Fibroblast of skin of right quadriceps (primary cell): ENCODE measurements at regions not wholly inside any gene's neighbourhood (a gene's known extent, or its start where the extent isn't known, plus 50 kb on each side); places are given as distances from the start of the nearest gene placed in this dataset.
"Not testable (repeated sequence)": the region's sequence is repeated elsewhere in the genome, so short reads cannot be mapped to it uniquely, and the experiment has no call there.

Experiments
- DNase-seq: peaks from one replicate; pipeline ENCODE4 v3.0.0-alpha.2; 2013

DNA sequence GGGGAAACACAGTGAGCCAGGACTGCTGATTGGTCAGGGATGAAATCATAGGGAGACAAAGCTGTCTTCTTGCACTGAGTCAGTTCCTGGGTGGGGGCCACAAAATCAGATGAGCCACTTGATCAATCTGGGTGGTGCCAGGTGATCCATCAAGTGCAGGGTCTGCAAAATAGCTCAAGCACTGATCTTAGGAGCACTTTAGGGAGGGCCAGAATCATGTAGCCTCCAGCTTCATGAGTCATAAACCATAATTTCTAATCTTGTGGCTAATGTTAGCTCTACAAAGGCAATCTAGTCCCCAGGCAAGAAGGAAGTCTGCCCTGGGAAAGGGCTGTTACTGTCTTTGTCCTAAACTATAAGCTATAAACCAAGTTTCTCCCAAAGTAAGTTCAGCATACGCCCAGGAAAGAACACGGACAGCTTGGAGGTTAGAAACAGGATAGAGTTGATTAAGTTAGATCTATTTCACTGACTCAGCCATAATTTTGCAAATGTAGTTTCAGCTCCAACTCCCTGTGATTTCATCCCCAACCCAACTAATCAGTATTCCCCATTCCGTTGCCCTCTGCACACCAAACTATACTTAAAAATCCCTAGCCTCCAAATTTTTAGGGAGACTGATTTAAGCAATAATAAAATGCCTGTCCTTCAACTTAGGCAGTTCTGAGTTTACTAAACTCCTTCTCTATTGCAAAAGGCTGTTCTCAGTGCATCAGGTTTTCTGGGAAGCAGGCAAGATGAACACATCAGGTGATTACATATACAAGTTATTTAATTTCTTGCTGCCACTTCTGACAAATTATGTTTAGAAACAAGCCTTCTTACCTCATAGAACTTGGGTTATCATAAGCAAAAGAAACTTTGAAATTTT is 226.9 kb upstream of the SPOPL start:
- DNase-seq: peak; percentile 40

DNA sequence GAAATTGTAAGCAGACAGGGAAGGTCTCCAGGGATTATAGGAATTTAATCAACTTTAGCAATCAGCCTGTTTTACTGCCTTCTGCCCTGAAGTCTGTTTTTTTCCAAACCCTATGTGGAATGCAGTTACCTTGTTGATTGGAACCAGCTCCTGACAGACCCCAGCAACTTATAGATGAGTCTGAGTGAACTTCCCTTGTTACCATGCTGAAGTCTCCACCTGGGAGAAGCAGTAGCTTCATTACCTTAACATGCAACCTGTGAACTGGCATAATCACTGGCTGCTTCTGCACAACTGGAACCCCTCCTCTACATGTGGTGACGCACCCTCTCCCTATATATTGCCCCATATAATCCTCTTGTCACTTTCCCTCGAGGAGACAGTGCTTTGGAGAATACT is 226.3 kb upstream of the SPOPL start:
- no peak for DNase-seq

DNA sequence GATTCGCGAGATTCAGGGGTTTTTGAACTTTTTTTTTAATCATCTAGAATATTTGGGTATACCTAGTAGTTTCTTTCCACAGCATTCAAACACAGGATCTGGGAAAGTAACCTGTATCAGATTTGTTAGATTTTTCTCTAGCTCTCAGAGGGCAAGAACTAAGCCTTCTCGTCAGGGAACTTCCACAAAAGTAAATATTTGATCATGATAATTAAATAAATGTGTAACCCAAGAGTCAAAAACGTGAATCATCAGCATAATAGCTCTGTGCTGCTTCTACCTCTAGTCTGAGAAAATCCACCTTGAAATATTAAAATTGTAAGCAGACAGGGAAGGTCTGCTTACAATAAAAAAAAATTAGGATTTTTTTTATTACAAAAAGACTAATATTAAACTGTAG is 225.7 kb upstream of the SPOPL start:
- DNase-seq: peak; percentile 63

DNA sequence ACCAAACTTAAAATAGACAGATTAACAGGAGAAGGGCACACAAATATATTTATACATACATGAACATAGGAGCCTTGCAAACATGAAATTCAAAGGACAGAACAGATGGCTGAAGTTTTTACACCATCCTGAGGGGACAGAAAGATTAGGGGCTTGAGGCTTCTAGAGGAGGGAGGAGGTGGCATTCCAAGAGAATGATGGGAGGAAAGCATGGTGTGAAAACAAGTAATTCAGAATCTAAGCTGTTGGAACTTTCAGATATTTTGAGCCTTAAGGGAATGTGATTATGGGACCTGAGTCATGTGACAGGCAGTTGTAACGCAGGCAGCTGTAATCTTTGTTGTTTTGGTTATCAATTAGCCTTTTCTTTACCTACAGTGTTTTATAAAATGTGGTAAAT is 225.2 kb upstream of the SPOPL start:
- no peak for DNase-seq

DNA sequence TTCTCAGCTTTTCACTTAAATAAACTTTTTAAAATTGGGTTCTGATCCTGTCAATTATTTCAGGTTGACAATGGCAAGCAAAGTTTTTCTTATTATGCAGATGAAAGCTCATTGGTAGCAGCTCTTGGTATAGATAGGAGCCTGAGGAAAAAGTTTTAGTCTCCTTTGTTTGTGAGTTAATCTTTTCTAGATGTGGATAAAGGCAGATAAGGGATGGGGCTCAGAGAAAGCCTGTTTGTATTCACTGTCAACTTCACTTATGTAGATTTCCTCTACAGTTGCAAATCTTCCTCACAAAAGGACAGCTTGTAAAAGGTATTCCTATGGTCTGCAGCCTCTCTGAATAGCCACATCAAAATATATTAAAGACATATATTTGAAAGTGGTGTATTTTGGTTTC is 224.5 kb upstream of the SPOPL start:
- no peak for DNase-seq

DNA sequence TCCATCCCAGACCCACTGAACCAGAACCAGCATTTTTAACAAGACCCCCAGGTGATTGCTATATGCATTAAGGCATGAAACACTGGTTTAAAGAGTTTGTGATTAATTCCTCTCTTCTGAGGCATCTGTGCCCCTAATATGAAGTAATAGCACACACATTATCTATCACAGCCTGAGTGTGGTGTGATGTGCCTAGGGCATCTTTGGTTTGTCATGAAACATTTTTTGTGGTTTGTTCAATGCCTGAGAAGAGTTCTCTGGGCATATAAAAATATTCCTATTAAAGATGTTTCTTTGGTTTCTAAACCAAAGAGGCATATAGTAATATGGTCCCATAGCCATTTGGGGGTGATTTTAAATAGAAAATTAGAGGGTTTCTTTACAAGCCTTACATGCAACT is 221.7 kb upstream of the SPOPL start:
- no peak for DNase-seq

DNA sequence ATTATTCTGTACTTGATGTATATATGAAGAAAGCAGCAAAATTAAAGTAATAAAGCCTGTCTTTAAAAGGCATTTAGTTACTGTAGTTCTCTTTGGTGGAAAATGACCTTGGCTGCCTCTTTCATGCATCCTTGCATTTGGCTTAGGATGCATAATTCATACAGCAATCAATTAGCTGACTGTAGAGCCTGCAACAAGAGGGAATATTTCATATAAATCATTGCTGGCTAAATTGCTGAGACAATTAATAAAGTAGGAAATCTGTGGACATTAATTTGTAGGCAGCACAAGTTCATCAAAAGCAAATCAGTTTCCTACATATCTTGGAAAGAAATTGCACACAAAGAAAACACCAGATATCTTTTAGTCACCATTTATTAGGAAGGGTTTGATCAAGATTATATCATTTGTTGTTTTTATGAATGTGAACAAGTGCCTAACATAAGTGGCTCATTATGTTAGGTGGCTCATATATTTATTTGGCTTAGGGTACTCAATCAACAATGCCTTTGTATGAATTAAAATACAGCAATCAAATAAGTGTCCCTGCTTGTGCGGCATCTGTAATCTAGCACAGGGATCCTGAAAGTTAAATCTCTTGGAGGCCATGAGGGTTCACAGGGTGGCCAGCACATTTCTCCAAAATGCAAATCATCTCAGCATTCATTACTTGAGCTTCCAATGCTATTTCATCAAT is 220.4 kb upstream of the SPOPL start:
- DNase-seq: no peak

DNA sequence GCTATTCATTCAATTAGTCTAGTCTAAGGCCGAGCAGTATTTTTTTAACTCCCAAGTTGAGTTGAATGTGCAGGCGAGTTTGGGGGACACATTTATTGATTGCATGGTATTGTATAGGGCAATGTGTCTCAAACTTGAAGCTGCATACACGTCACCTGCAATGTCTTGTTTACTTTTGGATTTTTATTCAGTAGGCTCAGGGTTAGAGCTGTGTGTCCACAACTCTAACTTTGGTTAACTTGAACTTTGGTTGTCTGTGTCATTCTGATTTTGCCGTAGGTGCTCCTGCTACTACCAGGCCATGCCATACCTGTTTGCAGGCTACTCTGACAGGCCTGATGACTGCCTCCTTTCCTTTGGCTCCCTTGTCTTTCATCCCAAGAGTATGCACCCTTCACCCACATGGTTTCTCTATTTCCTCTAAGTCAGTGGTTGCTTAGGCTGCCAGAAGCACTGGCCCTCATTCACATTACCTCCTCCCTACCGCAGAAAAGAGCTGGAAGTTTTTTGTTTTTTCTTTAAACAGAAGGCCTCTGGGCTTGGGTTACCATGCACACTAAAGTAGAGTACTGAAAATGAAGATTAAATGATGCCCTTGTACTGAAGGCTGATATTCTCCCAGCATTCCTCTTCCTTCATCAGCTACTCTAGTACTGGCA is 219.4 kb upstream of the SPOPL start:
- DNase-seq: no peak

DNA sequence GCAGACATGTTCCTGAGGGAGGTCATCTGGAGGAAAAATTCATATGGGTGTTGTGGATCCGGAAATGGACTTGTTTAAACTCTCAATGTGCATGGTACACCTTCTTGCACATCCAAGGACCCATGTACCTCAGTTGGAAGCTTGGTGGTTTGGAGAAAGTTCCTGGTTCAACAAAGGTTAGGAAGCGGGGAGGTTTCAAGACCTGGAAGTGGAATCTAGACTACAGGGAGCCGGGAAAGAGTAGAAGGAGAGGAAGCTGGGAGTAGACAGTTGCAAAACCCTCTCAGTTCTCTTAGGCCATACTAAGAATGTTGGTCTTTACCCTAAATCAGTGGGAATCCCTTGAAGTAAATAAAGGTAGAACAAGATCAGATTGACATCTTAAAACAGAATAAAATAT is 209.8 kb upstream of the SPOPL start:
- DNase-seq: no peak

DNA sequence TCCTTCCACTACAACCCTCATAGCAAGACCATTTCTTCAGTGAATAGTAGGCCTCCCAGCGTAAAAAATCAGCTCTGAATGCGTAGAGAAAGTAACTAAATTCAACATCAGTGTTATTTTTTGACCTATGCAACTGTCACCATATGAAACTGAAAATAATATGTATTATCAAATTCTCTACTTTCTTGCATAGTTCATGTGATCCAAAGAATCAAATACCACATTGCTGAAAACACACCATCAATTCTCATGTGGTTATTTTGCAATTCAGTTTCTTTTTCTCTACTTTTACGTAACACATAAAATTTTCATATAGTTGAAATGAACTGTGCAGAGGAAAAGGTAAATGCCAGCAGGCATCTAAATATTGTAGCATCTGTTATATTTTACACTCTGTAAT is 208.5 kb upstream of the SPOPL start:
- DNase-seq: no peak

DNA sequence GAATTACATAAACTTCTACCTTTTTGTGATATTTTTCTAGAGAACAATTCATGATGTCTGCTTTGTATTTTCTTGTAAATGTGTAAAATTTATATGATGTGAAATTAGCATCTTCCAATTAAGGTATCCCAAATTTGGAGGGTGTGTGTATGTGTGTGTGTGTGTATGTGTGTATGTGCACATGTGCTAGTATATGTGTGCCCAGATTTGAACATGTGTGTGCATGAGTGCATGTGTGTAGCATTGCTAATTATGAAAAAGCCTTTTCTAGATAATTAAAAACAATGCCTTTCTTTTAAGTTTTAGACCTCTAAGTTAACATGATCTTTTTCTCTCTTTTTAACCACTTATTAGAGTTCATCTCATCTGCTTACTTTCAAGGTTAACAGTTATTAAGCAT is 208.0 kb upstream of the SPOPL start:
- DNase-seq: no peak

DNA sequence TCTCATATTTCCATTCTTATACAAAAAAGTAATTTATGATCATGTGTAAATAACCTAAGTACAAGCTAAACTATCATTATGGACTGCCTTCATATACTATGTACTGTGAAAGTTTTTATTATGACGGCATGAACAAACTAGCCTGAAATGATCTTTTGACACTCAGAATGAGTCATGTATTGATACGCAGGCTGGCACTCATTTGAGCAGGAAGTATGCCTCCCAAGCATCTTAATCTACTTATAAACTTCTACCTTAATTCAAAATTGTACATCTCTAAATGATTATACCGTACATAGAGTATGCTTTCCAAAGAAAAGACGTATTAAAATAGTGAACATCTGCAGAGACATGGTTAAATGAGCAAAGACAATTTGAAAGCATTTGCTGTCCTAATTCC is 207.1 kb upstream of the SPOPL start:
- no peak for DNase-seq

DNA sequence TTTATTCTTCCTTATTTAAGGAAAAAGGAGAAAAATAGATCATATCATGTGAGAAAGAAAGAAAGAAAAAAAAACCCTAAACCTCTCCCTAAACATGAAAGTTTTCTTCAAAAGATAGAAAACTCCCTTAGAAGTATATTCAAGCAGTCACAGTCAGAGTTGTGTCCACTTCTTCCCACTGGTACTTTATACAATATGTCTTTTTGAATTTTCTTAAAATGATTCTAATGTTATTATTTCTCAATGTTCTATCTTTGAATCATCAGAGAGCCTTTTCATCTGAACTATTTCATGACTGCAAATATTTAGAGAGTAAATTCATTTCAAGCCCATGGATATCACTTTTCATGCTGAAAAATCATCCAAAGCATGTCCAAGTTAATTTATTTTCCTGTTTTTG is 205.2 kb upstream of the SPOPL start:
- DNase-seq: no peak

DNA sequence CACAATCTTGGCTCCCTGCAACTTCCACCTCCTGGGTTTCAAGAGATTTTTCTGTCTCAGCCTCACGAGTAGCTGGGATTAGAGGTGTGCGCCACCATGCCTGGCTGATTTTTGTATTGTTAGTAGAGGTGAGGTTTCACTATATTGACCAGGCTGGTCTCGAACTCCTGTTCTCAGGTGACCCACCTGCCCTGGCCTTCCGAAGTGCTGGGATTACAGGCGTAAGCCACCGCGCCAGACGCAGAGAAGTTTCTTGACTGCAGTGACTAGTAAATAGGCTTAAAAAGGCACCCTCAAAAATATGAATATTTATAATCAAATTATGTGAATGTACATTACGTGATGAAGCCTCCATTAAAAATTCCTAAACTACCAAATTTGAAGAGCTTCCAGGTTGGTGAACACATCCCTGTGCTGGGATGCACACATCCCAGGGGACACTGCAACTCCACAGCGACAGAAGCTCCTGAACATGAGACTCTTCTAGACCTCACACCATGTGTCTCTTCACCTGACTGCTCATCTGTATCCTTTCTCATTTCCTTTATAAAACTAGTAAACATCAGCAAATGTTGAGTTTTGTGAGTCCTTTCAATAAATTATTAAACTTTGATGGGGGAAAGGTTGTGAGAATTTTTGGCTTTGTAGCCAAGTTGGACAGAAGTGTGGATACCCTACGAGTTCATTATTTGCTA is 203.3 kb upstream of the SPOPL start:
- DNase-seq: no peak

DNA sequence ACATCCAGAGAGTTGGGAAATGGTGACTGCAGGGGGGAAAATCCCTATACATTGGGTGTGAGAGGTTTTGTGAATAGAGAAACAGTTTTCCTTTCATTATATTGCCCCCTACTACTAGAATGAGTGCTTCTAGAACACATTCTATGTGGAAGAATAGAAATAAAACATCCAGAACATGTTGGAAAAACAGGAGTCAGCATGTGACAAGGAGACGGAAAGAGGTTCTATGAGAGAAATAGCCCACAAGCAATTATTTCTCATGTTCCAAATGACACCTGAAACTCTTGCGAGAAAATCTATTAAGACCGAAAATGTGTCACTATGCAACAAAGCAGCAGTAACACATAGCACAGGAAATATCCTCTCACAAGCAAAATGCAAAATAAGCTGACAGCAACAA is 202.7 kb upstream of the SPOPL start:
- no peak for DNase-seq

DNA sequence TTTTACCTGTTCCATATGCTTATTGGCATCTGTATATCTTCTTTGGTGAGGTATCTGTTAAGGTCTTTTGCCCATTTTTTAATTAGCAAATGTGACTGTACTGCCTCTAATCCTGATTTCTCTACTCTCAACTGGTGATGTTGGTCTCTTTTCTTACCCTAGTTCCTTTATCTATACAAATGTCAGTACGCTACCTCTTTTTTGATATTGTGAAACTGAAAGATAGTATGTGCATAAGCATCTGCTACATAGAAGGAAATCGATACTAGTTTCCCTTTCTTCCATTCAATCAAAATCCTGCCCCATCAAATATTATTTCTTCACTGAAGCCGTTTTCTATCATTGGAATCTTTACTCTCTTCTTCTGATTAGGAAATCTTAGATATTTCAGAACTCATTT is 194.9 kb upstream of the SPOPL start:
- DNase-seq: no peak

DNA sequence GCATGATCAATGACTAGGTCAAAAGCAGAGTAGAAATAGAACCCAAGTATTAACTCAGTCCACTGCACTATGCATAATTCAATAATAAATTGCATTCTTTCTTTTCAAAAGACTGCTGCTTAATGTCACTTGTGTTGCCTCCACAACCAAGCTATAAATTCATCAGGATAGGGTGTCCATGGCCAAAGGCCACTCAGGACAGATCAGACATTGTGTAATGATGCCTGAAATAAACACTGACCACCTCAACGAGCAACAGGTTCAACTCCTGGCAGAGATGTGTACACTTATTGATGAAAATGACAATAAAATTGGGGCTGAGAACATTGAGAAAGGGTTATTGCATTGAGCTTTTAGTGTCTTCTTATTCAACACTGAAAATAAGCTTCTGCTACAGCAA is 194.5 kb upstream of the SPOPL start:
- DNase-seq: no peak

DNA sequence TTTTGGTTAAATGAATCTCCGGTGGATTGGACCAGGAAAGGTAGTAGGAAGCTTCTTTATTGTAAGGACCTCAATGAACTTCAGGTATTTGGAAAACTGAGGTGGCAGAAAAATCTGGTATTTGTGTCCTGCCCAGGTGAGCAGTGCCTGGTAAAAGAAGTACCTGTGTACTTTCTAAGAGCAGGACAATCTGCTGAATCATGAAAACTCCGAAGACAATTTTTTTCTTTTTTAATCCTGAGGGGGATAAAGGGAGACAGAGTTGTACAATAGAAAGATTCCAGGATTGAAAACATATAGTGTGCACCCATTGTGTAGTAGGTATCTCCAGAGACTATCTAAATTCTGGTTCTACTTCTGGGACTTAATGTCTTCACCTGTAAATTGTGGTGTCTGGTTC is 191.8 kb upstream of the SPOPL start:
- DNase-seq: no peak

DNA sequence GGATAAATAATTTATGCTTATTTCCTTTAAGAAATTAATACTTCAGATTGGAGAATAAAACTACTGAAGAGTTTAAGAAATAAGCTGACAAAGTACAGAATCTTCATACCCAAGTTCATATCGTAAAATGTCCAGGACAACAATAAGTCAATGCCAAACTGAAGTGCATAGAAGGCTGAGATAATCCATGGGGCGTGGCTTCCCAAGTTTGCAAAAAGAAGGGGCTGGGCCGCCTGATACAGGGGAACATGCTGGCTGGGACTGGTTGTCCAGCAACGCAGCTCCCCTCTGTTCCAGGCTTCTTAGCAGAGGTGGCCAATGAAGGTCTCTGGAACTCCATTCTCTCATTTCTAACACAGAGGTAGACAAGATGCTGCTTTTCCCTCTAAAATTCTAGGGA is 189.5 kb upstream of the SPOPL start:
- no peak for DNase-seq

DNA sequence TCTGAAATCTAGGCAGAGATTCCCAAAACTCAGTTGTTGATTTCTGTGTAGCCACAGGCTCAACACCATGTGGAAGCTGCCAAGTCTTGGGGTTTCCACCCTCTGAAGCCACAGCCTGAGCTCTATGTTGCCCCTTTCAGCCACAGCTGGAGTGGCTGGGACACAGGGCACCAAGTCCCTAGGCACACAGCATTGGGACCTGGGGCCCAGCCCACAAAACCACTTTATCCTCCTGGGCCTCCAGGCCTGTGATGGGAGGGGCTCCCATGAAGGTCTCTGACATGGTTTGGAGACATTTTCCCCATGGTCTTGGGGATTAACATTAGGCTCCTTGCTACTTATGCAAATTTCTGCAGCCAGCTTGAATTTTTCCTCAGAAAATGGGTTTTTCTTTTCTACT is 186.0 kb upstream of the SPOPL start:
- DNase-seq: not testable (repeated sequence)

DNA sequence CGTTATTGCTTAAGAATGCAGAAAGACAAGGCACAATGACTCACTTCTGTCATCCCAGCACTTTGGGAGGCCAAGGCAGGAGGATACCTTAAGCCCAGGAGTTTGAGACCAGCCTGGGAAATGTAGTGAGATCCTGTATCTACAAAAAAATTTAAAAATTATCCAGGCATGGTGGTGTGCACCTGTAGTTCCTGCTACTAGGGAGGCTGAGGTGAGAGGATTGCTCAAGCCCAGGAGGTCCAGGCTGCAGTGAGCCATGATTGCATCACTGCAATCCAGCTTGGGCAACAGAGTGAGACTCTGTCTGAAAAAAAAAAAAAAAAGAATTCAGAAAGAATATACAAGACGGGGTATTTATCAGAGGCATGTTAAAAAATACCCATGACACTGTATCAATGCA is 182.0 kb upstream of the SPOPL start:
- no peak for DNase-seq

DNA sequence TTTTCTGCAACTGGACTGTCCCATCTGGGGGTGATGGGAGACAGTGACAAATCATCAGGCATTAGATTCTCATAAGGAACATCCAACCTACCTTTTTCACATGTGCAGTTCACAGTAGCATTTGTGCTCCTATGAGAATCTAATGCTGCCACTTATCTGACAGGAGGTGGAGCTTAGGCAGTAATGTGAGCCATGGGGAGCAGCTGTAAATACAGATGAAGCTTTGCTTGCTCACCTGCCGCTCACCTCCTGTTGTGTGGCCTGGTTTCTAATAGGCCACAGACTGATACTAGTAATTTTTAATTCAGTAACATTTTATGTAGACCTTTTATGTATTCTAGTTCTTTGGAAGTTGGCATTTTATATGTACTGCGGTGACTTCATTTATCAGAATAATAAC is 180.1 kb upstream of the SPOPL start:
- DNase-seq: no peak

DNA sequence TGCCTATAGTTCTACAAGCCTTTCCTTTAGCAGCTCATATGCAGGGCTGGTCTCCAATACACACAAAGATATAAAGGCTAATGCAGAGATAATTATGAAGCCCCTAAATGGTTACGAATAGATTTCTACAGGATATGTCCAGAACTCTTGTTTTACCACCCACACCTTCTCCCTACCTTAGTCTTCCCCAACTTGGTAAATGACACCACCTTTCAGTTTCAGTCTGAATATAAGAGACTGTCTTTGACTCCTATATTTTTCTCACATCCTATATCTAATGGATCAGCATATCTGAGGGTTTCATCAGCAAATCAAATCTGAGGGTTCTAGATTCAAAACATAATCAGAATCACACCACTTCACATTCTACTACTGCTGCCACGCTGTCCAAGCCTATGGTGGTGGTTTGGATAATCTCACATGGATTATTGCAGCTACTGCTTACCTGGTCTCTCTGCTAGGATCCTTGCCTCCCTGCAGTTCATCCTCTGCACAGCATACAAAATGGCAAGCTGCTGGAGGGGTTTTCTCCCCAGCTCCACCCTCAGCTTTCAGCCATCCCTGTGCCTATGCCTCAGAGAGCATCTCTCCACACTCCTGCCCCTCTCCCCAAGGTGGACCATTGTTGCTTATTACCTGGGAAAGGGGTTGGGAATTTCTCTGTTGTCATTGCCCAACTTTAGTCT is 178.0 kb upstream of the SPOPL start:
- DNase-seq: no peak
